GM12878 (cell line): ENCODE measurements at regions not wholly inside any gene's neighbourhood (a gene's known extent, or its start where the extent isn't known, plus 50 kb on each side); places are given as distances from the start of the nearest gene placed in this dataset.

ENCODE experiments used
- ATAC-seq: fragments of 200-7000 bp; cut with Tn5 transposase; 3 replicates; pipeline ENCODE4 v1.9.1; 2020; ENCODE audit warnings: mild to moderate bottlenecking, moderate library complexity
- BruUV-seq: library from RNA; stranded (reverse); fragments of 400-500 nt; replicated peaks from 2 replicates; lab custom pipeline; 2021; lab: Mats Ljungman, UMichigan
- CTCF ChIA-PET: fragments of 300-600 bp; sonication (Branson Sonifier 250); formaldehyde crosslinking; extraction: SDS; loops from one replicate; lab custom pipeline; 2021; ENCODE audit warnings: inconsistent platforms; lab: Yijun Ruan, JAX
- POLR2A ChIA-PET: fragments of 350-600 bp; formaldehyde crosslinking; extraction: SDS; loops from one replicate; lab custom pipeline; 2021; ENCODE audit warnings: inconsistent platforms; lab: Charles Lee
- RAD21 ChIA-PET: fragments of 300-600 bp; sonication (Branson Sonifier 250); formaldehyde crosslinking; loops from one replicate; lab custom pipeline; 2023; ENCODE audit warnings: antibody characterized with exemption; ENCODE audit not compliant: unreplicated experiment; lab: Charles Lee
- SMC1A ChIA-PET: fragments of 300-600 bp; sonication (Branson Sonifier 250); formaldehyde crosslinking; loops from one replicate; lab custom pipeline; 2023; ENCODE audit not compliant: unreplicated experiment, uncharacterized antibody; lab: Charles Lee
- DNase-seq: peaks from one replicate; pipeline ENCODE4 v3.0.0-alpha.2; 2011; ENCODE audit warnings: low read depth, low spot score
- FAIRE-seq: peaks from 3 replicates; lab custom pipeline; 2011; peaks lifted over from hg19 to GRCh38; lab: Jason Lieb, UNC
- H2AFZ ChIP-seq: 2 replicates; pipeline ENCODE4 v1.6.0; 2011; ENCODE audit warnings: low read depth, low read length, control low read depth; ENCODE audit not compliant: control insufficient read depth
- H3K27ac ChIP-seq: 2 replicates; pipeline ENCODE4 v1.5.1; 2011; ENCODE audit warnings: control low read depth; ENCODE audit not compliant: control insufficient read depth, insufficient read depth
- H3K27me3 ChIP-seq, 2 experiments: replicated peaks in 1 of 2; 2 replicates each; pipeline versions ENCODE4 v1.6.0 to v1.6.1; 2011; ENCODE audit warnings: low read length in 1 of 2; ENCODE audit not compliant: control insufficient read depth in 2 of 2, insufficient read depth in 2 of 2
- H3K36me3 ChIP-seq, 2 experiments: 2 replicates each; pipeline ENCODE4 v1.5.1; 2011; ENCODE audit warnings: low read length in 1 of 2; ENCODE audit not compliant: control insufficient read depth in 2 of 2, insufficient read depth in 2 of 2
- H3K4me1 ChIP-seq: 2 replicates; pipeline ENCODE4 v1.6.1; 2011; ENCODE audit warnings: mild to moderate bottlenecking, low read length, moderate library complexity, mixed read lengths; ENCODE audit not compliant: control insufficient read depth, insufficient read depth
- H3K4me2 ChIP-seq: 2 replicates; pipeline ENCODE4 v1.6.0; 2011; ENCODE audit warnings: control low read depth; ENCODE audit not compliant: control insufficient read depth, insufficient read depth
- H3K4me3 ChIP-seq: fragments of 200-600 bp; sonication (generic); 2 replicates; pipeline ENCODE4 v1.5.1; 2016
- H3K79me2 ChIP-seq: 2 replicates; pipeline ENCODE4 v1.6.0; 2011; ENCODE audit warnings: low read length; ENCODE audit not compliant: control insufficient read depth, insufficient read depth
- H3K9ac ChIP-seq: 2 replicates; pipeline ENCODE4 v1.8.0; 2011; ENCODE audit warnings: low read length, control low read depth, mixed read lengths; ENCODE audit not compliant: control insufficient read depth, insufficient read depth
- H3K9me3 ChIP-seq: replicated peaks from 3 replicates; pipeline ENCODE4 v1.5.1; 2011; ENCODE audit warnings: mild to moderate bottlenecking, low read length; ENCODE audit not compliant: control insufficient read depth, insufficient read depth
- H4K20me1 ChIP-seq: 2 replicates; pipeline ENCODE4 v1.6.0; 2011; ENCODE audit not compliant: control insufficient read depth, insufficient read depth
- BACH1 ChIP-seq: fragments of 450-650 bp; IDR thresholded peaks from 2 replicates; pipeline ENCODE4 v1.6.1; 2017; ENCODE audit warnings: mild to moderate bottlenecking, borderline replicate concordance
- BCL11A ChIP-seq: IDR thresholded peaks from 2 replicates; pipeline ENCODE4 v1.6.1; 2011; ENCODE audit warnings: low read depth, low read length
- CBX5 ChIP-seq: sonication (generic); IDR thresholded peaks from 2 replicates; pipeline ENCODE4 v1.6.1; 2016; ENCODE audit warnings: low read depth, moderate library complexity, mild to moderate bottlenecking, inconsistent platforms
- ETV6 ChIP-seq, 2 experiments: fragments of 450-650 bp in 1 of 2; IDR thresholded peaks in 1 of 2; conservative IDR thresholded peaks in 1 of 2; 2 replicates each; pipeline ENCODE4 v1.6.1; 2014; ENCODE audit warnings: antibody characterized with exemption in 1 of 2, borderline replicate concordance in 1 of 2, low read depth in 1 of 2, mild to moderate bottlenecking in 1 of 2, moderate library complexity in 1 of 2
- NR2F1 ChIP-seq: fragments of 450-650 bp; conservative IDR thresholded peaks from 2 replicates; pipeline ENCODE4 v1.6.1; 2017; ENCODE audit warnings: mild to moderate bottlenecking
- RB1 ChIP-seq: fragments of 450-650 bp; formaldehyde crosslinking; IDR thresholded peaks from 2 replicates; pipeline ENCODE4 v1.6.1; 2017; ENCODE audit warnings: mild to moderate bottlenecking, borderline replicate concordance
- RBBP5 ChIP-seq: fragments of 200-600 bp; sonication (generic); conservative IDR thresholded peaks from 2 replicates; pipeline ENCODE4 v1.6.1; 2016
- SREBF2 ChIP-seq: IDR thresholded peaks from 2 replicates; pipeline ENCODE4 v1.6.1; 2012; ENCODE audit warnings: mild to moderate bottlenecking, low read length
- STAT3 ChIP-seq: IDR thresholded peaks from 2 replicates; pipeline ENCODE4 v1.6.1; 2011; ENCODE audit warnings: low read depth, low read length, improper control_type of control experiment
- TBL1XR1 ChIP-seq: IDR thresholded peaks from 2 replicates; pipeline ENCODE4 v1.6.1; 2012; ENCODE audit warnings: low read depth, low read length, improper control_type of control experiment
- YY1 ChIP-seq: IDR thresholded peaks from 2 replicates; pipeline ENCODE4 v1.6.1; 2011; ENCODE audit warnings: low read depth, mild to moderate bottlenecking, low read length
- ZNF207 ChIP-seq: fragments of 450-650 bp; IDR thresholded peaks from 2 replicates; pipeline ENCODE4 v1.6.1; 2014; ENCODE audit warnings: antibody characterized with exemption, mild to moderate bottlenecking, borderline replicate concordance
- in situ Hi-C: fragments of 300-500 bp; cut with MboI; formaldehyde crosslinking; loops from 9 replicates; pipeline ENCODE4 v1.14.3; 2018; ENCODE audit warnings: mixed read lengths
- intact Hi-C: fragments of 100-400 bp; cut with micrococcal nuclease; formaldehyde crosslinking; loops from one replicate; pipeline ENCODE4 v1.14.2; 2022; ENCODE audit not compliant: unreplicated experiment
- TF ChIP-seq, protein P1 (sequence below): fragments of 150-350 bp; IDR thresholded peaks from 2 replicates; pipeline ENCODE4 v1.6.1; 2016; ENCODE audit warnings: low read depth, low read length

DNA sequence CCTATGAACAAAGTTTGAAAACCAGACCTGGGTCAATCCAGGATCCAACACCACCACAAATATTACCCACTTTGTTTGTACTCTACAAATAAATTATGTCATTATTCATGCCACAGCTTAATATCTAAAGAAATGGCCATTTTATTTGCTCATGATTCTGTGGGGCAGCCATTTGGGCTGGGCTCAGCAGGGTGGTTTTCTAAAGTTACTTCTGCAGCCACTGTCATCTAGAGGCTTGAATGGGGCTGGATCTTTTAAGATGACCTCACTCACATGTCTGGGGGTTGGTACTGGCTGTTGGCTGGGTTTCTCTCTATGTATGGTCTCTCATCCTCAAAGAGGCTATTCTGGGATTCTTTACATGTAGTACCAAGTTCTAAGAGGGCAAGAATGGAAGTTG lies 96.2 kb downstream of the VCPKMT start:
- FAIRE-seq (no peak), ATAC-seq (no peak), DNase-seq (no peak)
- no peak for TF ChIP-seq ZNF207
- TF ChIP-seq ETV6 (conservative IDR thresholded peaks at IDR 0.05 in 1 of 2, IDR thresholded peaks at IDR 0.05 in 1 of 2; ENCODE audit: borderline replicate concordance in 1 of 2, low read depth in 1 of 2) = no peak
- no peak for TF ChIP-seq RB1
- TF ChIP-seq CBX5 = peak; percentile 65; the same call in 1 of the 2 replicates
- TF ChIP-seq, protein P1, sequence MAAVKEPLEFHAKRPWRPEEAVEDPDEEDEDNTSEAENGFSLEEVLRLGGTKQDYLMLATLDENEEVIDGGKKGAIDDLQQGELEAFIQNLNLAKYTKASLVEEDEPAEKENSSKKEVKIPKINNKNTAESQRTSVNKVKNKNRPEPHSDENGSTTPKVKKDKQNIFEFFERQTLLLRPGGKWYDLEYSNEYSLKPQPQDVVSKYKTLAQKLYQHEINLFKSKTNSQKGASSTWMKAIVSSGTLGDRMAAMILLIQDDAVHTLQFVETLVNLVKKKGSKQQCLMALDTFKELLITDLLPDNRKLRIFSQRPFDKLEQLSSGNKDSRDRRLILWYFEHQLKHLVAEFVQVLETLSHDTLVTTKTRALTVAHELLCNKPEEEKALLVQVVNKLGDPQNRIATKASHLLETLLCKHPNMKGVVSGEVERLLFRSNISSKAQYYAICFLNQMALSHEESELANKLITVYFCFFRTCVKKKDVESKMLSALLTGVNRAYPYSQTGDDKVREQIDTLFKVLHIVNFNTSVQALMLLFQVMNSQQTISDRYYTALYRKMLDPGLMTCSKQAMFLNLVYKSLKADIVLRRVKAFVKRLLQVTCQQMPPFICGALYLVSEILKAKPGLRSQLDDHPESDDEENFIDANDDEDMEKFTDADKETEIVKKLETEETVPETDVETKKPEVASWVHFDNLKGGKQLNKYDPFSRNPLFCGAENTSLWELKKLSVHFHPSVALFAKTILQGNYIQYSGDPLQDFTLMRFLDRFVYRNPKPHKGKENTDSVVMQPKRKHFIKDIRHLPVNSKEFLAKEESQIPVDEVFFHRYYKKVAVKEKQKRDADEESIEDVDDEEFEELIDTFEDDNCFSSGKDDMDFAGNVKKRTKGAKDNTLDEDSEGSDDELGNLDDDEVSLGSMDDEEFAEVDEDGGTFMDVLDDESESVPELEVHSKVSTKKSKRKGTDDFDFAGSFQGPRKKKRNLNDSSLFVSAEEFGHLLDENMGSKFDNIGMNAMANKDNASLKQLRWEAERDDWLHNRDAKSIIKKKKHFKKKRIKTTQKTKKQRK = no peak
- no peak for TF ChIP-seq STAT3
- TF ChIP-seq NR2F1 = no peak
- TF ChIP-seq TBL1XR1 = no peak
- no peak for TF ChIP-seq BCL11A
- TF ChIP-seq YY1 = 0 out of 2 replicates have a peak, but pooled peaks have one; percentile 19
- no peak for TF ChIP-seq BACH1
- no peak for TF ChIP-seq RBBP5
- TF ChIP-seq SREBF2 = no peak
- SMC1A ChIA-PET = no interaction called here
- Histone ChIP-seq H3K27me3 (no peaks in the 10 kb centered on the region), H3K4me3 (no peak overlapping the region), H3K79me2 (no peaks in the 10 kb centered on the region), H3K4me1 (peaks cover 14% of the 10 kb centered on the region), H3K27ac (no peak overlapping the region), H3K9me3 (peaks cover 11% of the 10 kb centered on the region), H4K20me1 (no peaks in the 10 kb centered on the region), H3K4me2 (no peak overlapping the region), H3K36me3 (no peaks in the 10 kb centered on the region), H3K9ac (no peak overlapping the region), H2AFZ (no peak overlapping the region)
- RAD21 ChIA-PET = interaction anchor here (1.0 kb wide), 1 partner anchor 19 kb away, joined by 3 read pairs; no protein-coding TSS in a partner anchor
- in situ Hi-C loops = no loop called here
- CTCF ChIA-PET = no interaction called here
- BruUV-seq = no TSS peak
- POLR2A ChIA-PET = interaction anchor here (0.6 to 1.6 kb wide), 2 partner anchors 12 to 400 kb away, joined by 4 to 8 read pairs; partner anchors contain the start of gene RPL36AL
- intact Hi-C loops = no loop called here
